Activated CD8-positive, alpha-beta memory T cell treated with anti-CD3 and anti-CD28 coated beads, Interleukin-2, amount 10 ng/mL, durations not matched to agents 7 days and 5 days (primary cell): ENCODE measurements at regions not wholly inside any gene's neighbourhood (a gene's known extent, or its start where the extent isn't known, plus 50 kb on each side); places are given as distances from the start of the nearest gene placed in this dataset.

Source experiments
- ATAC-seq: fragments of 150-1000 bp; cut with Tn5 transposase; one replicate; pipeline ENCODE4 v1.10.0; 2021; ENCODE audit warnings: moderate library complexity
- CTCF ChIA-PET: fragments of 350-600 bp; sonication (Branson Sonifier 250); formaldehyde crosslinking; loops from one replicate; lab custom pipeline; 2021; ENCODE audit warnings: antibody characterized with exemption; lab: Charles Lee
- DNase-seq: peaks from one replicate; pipeline ENCODE4 v3.0.0-alpha.2; 2020
- H3K27ac Mint-ChIP-seq: one replicate; pipeline ENCODE4 v1.8.0; 2021; ENCODE audit warnings: mild to moderate bottlenecking, mixed read lengths
- H3K27me3 Mint-ChIP-seq: one replicate; pipeline ENCODE4 v1.8.0; 2021; ENCODE audit warnings: mixed read lengths
- H3K36me3 Mint-ChIP-seq: one replicate; pipeline ENCODE4 v1.8.0; 2021; ENCODE audit warnings: mild to moderate bottlenecking, mixed read lengths
- H3K4me1 Mint-ChIP-seq: one replicate; pipeline ENCODE4 v1.8.0; 2021; ENCODE audit warnings: mixed read lengths
- H3K4me3 Mint-ChIP-seq: one replicate; pipeline ENCODE4 v1.8.0; 2021; ENCODE audit warnings: mild to moderate bottlenecking, moderate library complexity, mixed read lengths
- H3K9me3 Mint-ChIP-seq: one replicate; pipeline ENCODE4 v1.8.0; 2022; ENCODE audit warnings: low read depth, mixed read lengths

GRCh38 chr1:22225858-22226589, 83.1 kb upstream of the WNT4 start:
- CTCF ChIA-PET = no interaction called here
- Mint-ChIP-seq H3K4me1 (no peaks in the 10 kb centered on the region), H3K36me3 (no peaks in the 10 kb centered on the region), H3K27me3 (peaks cover 11% of the 10 kb centered on the region), H3K9me3 (no peaks in the 10 kb centered on the region), H3K4me3 (no peak overlapping the region), H3K27ac (no peak overlapping the region)
- ATAC-seq = no peak
- no peak for DNase-seq

DNA sequence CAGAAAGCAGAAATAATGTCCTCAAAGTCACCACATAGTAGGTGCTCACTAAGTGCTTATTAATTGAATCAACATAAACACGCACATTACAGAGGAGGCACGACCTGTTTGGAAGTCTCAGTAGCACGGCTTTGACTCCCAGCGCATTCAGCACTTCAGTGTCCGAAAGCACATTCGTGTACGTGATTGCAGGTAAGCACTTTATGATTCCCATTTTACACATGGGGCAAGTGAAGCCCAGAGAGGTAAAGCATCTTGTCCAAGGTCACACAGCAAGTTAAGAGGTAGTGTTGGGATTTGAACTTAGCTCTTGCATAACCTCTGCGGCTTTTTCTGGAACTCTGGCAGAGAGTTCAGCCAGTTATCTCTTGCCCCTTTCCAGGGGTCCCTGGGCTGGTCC, 85.2 kb upstream of the WNT4 start:
- H3K4me3 Mint-ChIP-seq = no peak overlapping the region
- H3K36me3 Mint-ChIP-seq = no peaks in the 10 kb centered on the region
- no peak overlapping the region for H3K27ac Mint-ChIP-seq
- no peaks in the 10 kb centered on the region for H3K4me1 Mint-ChIP-seq
- peaks cover 11% of the 10 kb centered on the region for H3K27me3 Mint-ChIP-seq
- CTCF ChIA-PET = no interaction called here
- DNase-seq (no peak), ATAC-seq (no peak)
- H3K9me3 Mint-ChIP-seq = no peaks in the 10 kb centered on the region

- H3K4me3 Mint-ChIP-seq = no peak overlapping the region
Observed at GRCh38 chr1:22228505-22228911, 85.6 kb upstream of the WNT4 start.

DNA sequence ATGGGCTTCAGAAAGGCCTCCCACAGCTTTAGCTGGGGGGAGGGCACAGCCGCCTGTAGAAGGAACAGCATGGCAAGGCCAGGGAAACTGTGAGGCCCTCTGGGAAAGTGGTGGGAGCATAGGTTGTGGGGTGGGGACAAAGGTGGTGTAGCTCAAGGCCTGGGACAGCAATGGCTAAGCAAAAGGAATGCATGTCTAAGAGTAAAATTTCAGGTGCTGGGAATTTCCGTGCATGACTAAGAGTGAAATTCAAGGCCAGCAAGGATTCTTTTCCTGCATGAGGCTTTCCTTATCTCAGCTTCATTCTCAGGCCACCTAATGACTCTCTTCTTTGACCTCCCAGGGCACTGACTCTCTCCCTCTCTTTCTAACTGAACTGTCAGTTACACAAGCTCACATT, 86.5 kb upstream of the WNT4 start:
- no peak for ATAC-seq
- DNase-seq = no peak
- CTCF ChIA-PET = no interaction called here
- H3K4me1 Mint-ChIP-seq = no peaks in the 10 kb centered on the region
- H3K9me3 Mint-ChIP-seq = no peaks in the 10 kb centered on the region
- no peaks in the 10 kb centered on the region for H3K36me3 Mint-ChIP-seq
- no peak overlapping the region for H3K27ac Mint-ChIP-seq
- no peak overlapping the region for H3K4me3 Mint-ChIP-seq
- peaks cover 14% of the 10 kb centered on the region for H3K27me3 Mint-ChIP-seq

More at GRCh38 chr1:22228505-22228911, 85.6 kb upstream of the WNT4 start:
- DNase-seq (no peak), ATAC-seq (no peak)
- Mint-ChIP-seq H3K36me3 (no peaks in the 10 kb centered on the region), H3K9me3 (no peaks in the 10 kb centered on the region), H3K27ac (no peak overlapping the region), H3K4me1 (no peaks in the 10 kb centered on the region), H3K27me3 (peaks cover 11% of the 10 kb centered on the region)
- CTCF ChIA-PET = no interaction called here

DNA sequence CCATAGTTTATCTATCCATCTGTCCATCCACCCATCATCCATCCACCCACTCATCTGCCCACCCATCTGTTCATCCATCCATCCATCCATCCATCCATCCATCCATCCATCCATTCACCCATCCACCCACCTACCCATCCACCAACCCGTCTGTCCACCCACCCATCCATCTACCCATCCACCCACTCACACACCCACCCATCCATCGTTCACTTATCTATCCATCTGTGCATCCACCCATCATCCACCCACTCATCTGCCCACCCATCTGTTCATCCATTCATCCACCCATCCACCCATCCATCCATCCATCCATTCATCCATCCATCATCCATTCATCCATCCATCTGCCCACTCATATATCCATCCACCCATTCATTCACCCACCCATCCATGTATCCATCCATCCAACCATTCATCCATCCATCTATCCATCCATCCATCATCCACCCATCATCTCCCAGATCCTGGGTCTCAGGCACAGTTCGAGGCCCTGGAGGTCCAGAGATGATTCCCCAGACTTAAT, 88.2 kb upstream of the WNT4 start:
- Mint-ChIP-seq H3K27me3 (peaks cover 14% of the 10 kb centered on the region), H3K36me3 (no peaks in the 10 kb centered on the region), H3K9me3 (no peaks in the 10 kb centered on the region), H3K27ac (no peak overlapping the region), H3K4me1 (no peaks in the 10 kb centered on the region), H3K4me3 (no peak overlapping the region)
- CTCF ChIA-PET = no interaction called here
- no peak for ATAC-seq
- no peak for DNase-seq

GRCh38 chr1:22231995-22232690, 89.2 kb upstream of the WNT4 start:
- no peak for ATAC-seq
- DNase-seq = no peak
- peaks cover 12% of the 10 kb centered on the region for H3K27me3 Mint-ChIP-seq
- H3K4me3 Mint-ChIP-seq = no peak overlapping the region
- H3K27ac Mint-ChIP-seq = no peak overlapping the region
- no peaks in the 10 kb centered on the region for H3K4me1 Mint-ChIP-seq
- CTCF ChIA-PET = no interaction called here
- no peaks in the 10 kb centered on the region for H3K9me3 Mint-ChIP-seq
- H3K36me3 Mint-ChIP-seq = no peaks in the 10 kb centered on the region

- CTCF ChIA-PET = no interaction called here
- Mint-ChIP-seq H3K27me3 (peaks cover 8% of the 10 kb centered on the region), H3K36me3 (no peaks in the 10 kb centered on the region), H3K4me1 (no peaks in the 10 kb centered on the region), H3K9me3 (no peaks in the 10 kb centered on the region), H3K4me3 (no peak overlapping the region), H3K27ac (no peak overlapping the region)
- peak; percentile 16 for ATAC-seq
- DNase-seq = no peak
Observed at GRCh38 chr1:22233222-22233621, 90.3 kb upstream of the WNT4 start.

GRCh38 chr1:22234476-22235030, 91.7 kb upstream of the WNT4 start:
- no peaks in the 10 kb centered on the region for H3K36me3 Mint-ChIP-seq
- no peaks in the 10 kb centered on the region for H3K4me1 Mint-ChIP-seq
- peaks cover 8% of the 10 kb centered on the region for H3K27me3 Mint-ChIP-seq
- ATAC-seq = no peak
- CTCF ChIA-PET = no interaction called here
- no peak for DNase-seq
- H3K4me3 Mint-ChIP-seq = no peak overlapping the region
- H3K27ac Mint-ChIP-seq = no peak overlapping the region
- H3K9me3 Mint-ChIP-seq = no peaks in the 10 kb centered on the region

GRCh38 chr1:22236166-22236565, 93.3 kb upstream of the WNT4 start:
- no peaks in the 10 kb centered on the region for H3K36me3 Mint-ChIP-seq
- peaks cover 8% of the 10 kb centered on the region for H3K27me3 Mint-ChIP-seq
- ATAC-seq = no peak
- no peak for DNase-seq
- CTCF ChIA-PET = no interaction called here
- H3K4me1 Mint-ChIP-seq = no peaks in the 10 kb centered on the region
- no peak overlapping the region for H3K27ac Mint-ChIP-seq
- H3K4me3 Mint-ChIP-seq = no peak overlapping the region
- no peaks in the 10 kb centered on the region for H3K9me3 Mint-ChIP-seq

GRCh38 chr1:22236900-22237299, 94.0 kb upstream of the WNT4 start:
- Mint-ChIP-seq H3K4me1 (no peaks in the 10 kb centered on the region), H3K4me3 (no peak overlapping the region), H3K27ac (no peak overlapping the region), H3K36me3 (no peaks in the 10 kb centered on the region), H3K27me3 (peaks cover 8% of the 10 kb centered on the region), H3K9me3 (no peaks in the 10 kb centered on the region)
- ATAC-seq = no peak
- CTCF ChIA-PET = no interaction called here
- no peak for DNase-seq

DNA sequence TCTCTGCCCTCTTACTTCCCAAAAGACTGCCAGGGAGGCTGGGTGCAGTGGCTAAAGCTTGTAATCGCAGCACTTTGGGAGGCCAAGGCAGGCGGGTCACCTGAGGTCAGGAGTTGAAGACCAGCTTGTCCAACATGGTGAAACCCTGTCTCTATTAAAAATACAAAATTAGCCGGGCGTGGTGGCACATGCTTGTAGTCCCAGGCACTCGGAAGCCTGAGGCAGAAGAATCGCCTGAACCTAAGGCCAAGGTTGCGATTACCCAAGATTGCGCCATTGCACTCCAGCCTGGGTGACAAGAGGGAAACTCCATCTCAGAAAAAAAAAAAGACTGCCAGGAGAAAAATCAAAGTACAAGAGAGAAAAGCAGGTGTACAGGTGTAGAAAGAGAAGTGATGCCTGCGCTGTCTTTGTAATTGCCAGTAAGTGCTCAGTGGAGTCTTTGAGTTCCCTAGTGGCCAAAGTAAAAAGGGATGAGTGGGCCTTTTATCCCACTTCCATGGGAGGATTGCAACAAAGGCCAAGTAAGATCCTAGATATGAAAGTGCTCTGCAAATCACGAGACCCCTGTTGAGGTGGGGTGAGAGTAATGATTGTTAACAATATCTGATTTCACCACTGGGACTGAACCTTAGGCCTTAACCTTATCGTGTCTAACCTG, 94.7 kb upstream of the WNT4 start:
- Mint-ChIP-seq H3K4me1 (no peaks in the 10 kb centered on the region), H3K9me3 (no peaks in the 10 kb centered on the region), H3K27me3 (peaks cover 8% of the 10 kb centered on the region), H3K36me3 (no peaks in the 10 kb centered on the region), H3K4me3 (no peak overlapping the region), H3K27ac (no peak overlapping the region)
- CTCF ChIA-PET = no interaction called here
- DNase-seq (no peak), ATAC-seq (no peak)

GRCh38 chr1:22238356-22239224, 95.7 kb upstream of the WNT4 start:
- no peaks in the 10 kb centered on the region for H3K4me1 Mint-ChIP-seq
- H3K27me3 Mint-ChIP-seq = peaks cover 8% of the 10 kb centered on the region
- CTCF ChIA-PET = no interaction called here
- H3K36me3 Mint-ChIP-seq = no peaks in the 10 kb centered on the region
- H3K27ac Mint-ChIP-seq = no peak overlapping the region
- DNase-seq (no peak), ATAC-seq (no peak)
- no peak overlapping the region for H3K4me3 Mint-ChIP-seq
- no peaks in the 10 kb centered on the region for H3K9me3 Mint-ChIP-seq

DNA sequence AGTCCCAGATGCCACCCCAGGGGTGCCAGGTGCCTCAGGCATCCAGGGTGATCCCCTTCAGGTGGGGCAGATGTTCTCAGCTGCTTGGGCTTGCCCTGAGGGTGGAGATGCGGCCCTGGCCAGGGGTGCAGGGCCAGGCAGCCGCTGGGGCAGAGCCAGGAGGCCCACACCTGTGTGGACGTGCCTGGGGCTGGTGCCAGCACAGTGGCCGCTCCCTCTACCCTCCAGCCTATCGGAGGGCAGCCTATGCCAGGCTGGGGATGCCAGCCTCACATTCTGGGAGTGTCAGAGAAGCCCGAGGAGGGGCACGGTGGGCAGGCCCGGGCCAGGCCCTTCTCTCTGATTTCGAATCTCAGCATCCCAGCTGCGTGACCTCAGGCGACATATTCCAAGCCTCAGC, 96.5 kb upstream of the WNT4 start:
- H3K27ac Mint-ChIP-seq = no peak overlapping the region
- ATAC-seq = no peak
- CTCF ChIA-PET = no interaction called here

More for the DNA sequence above, 96.5 kb upstream of the WNT4 start:
- DNase-seq = no peak
- H3K4me1 Mint-ChIP-seq = no peaks in the 10 kb centered on the region
- H3K9me3 Mint-ChIP-seq = no peaks in the 10 kb centered on the region
- H3K4me3 Mint-ChIP-seq = no peak overlapping the region
- no peaks in the 10 kb centered on the region for H3K36me3 Mint-ChIP-seq
- peaks cover 5% of the 10 kb centered on the region for H3K27me3 Mint-ChIP-seq
